ENCODE measurements at regions not wholly inside any gene's neighbourhood (a gene's known extent, or its start where the extent isn't known, plus 50 kb on each side); places are given as distances from the start of the nearest gene placed in this dataset.

DNA sequence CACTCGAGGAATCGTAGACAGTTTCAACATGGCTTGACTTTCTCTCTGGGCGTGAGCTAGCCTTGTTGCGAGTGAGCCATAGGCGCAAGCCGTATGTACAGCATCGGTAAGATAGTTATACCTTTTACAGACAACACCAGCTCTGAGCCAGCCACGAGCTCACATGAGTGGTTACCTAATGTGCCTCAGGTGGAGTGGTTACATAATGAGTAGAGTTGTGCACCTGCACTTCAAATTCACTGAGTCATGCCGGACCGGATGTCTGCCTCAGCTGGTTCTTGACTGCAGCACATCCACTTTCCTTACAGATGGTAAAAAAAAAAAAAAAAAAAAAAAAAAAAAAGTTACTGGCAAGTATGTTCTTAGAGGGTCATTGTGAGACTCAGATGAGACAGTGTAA is 360.4 kb upstream of the NR5A2 start:
- H3K9me3 ChIP-seq (replicated peaks; ENCODE audit: low read length) = no peaks in the 10 kb centered on the region
- H3K4me3 ChIP-seq (ENCODE audit: low read length) = no peak overlapping the region
- H3K9ac ChIP-seq (ENCODE audit: low read depth, low read length) = no peak overlapping the region
- H3K36me3 ChIP-seq (ENCODE audit: insufficient read depth, low read length) = no peaks in the 10 kb centered on the region
- H3K27me3 ChIP-seq (ENCODE audit: control insufficient read depth, insufficient read depth, low read length) = peaks cover 3% of the 10 kb centered on the region
- no peak overlapping the region for H3K4me2 ChIP-seq (ENCODE audit: low read length)
- H3K4me1 ChIP-seq (ENCODE audit: control insufficient read depth, insufficient read depth, low read length) = no peaks in the 10 kb centered on the region

DNA sequence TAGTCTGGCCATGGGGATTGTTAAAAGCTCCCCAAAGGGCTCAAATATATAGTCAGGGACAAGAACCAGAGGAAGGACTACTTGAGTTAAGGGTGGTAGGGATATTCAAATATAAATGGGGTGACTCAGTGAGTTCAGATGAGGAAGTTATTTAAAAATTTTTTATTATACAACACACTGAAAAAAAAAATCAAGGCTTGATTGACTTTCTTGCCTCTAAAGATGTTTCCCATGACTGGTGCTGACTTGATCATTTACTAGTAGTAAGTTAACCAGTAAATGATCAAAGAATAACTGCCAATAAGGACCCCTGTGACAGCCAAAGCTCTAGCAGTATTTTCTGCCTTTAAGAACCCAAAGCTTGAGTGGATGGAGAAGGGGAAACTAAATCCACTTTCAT is 357.6 kb upstream of the NR5A2 start:
- Histone ChIP-seq H3K9me3 (replicated peaks; ENCODE audit: low read length) (no peaks in the 10 kb centered on the region), H3K4me3 (ENCODE audit: low read length) (no peak overlapping the region), H3K36me3 (ENCODE audit: insufficient read depth, low read length) (no peaks in the 10 kb centered on the region), H3K9ac (ENCODE audit: low read depth, low read length) (no peak overlapping the region), H3K27me3 (ENCODE audit: control insufficient read depth, insufficient read depth, low read length) (peaks cover 3% of the 10 kb centered on the region), H3K4me2 (ENCODE audit: low read length) (no peak overlapping the region), H3K4me1 (ENCODE audit: control insufficient read depth, insufficient read depth, low read length) (no peaks in the 10 kb centered on the region)

DNA sequence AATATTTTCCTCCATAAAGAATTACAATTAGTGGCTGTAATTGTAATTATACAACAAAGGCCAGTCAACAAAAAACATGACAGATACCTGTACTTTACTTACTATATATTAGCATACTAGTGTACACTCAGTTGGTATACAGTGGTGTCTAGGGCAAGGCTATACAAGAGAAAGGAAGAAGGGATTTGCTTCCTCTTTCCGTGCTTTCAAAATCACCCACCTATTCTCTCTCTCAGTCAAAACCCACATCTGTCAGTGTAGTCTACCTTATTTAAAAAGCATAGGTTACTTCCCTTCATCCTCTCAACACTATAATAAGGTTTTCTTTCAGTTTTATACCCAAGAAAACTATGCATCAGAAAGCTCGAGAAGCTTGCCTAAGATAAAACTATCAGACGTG is 355.8 kb upstream of the NR5A2 start:
- H3K36me3 ChIP-seq (ENCODE audit: insufficient read depth, low read length) = no peaks in the 10 kb centered on the region
- no peaks in the 10 kb centered on the region for H3K4me1 ChIP-seq (ENCODE audit: control insufficient read depth, insufficient read depth, low read length)
- H3K9ac ChIP-seq (ENCODE audit: low read depth, low read length) = no peak overlapping the region
- H3K9me3 ChIP-seq (replicated peaks; ENCODE audit: low read length) = no peaks in the 10 kb centered on the region
- peaks cover 4% of the 10 kb centered on the region for H3K27me3 ChIP-seq (ENCODE audit: control insufficient read depth, insufficient read depth, low read length)
- no peak overlapping the region for H3K4me2 ChIP-seq (ENCODE audit: low read length)
- no peak overlapping the region for H3K4me3 ChIP-seq (ENCODE audit: low read length)

DNA sequence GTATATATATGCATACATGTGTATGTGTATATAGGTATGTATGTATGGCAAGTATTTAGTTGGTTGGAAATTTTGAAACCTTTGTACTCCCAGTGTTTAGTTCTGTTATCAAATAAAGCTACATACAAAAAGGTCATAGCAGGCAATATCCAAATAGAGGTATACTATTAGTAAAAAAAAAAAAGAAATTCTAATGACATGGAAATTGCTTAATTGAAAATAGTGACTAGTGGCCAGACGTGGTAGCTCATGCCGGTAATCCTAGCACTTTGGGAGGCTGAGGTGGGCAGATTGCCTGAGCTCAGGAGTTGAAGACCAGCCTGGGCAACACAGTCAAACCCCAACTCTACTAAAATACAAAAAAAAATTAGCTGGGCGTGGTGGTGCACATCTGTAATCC is 351.6 kb upstream of the NR5A2 start:
- no peak overlapping the region for H3K9ac ChIP-seq (ENCODE audit: low read depth, low read length)
- peaks cover 3% of the 10 kb centered on the region for H3K27me3 ChIP-seq (ENCODE audit: control insufficient read depth, insufficient read depth, low read length)
- no peak overlapping the region for H3K4me3 ChIP-seq (ENCODE audit: low read length)
- H3K36me3 ChIP-seq (ENCODE audit: insufficient read depth, low read length) = no peaks in the 10 kb centered on the region
- no peak overlapping the region for H3K4me2 ChIP-seq (ENCODE audit: low read length)
- H3K4me1 ChIP-seq (ENCODE audit: control insufficient read depth, insufficient read depth, low read length) = no peaks in the 10 kb centered on the region
- H3K9me3 ChIP-seq (replicated peaks; ENCODE audit: low read length) = no peaks in the 10 kb centered on the region

DNA sequence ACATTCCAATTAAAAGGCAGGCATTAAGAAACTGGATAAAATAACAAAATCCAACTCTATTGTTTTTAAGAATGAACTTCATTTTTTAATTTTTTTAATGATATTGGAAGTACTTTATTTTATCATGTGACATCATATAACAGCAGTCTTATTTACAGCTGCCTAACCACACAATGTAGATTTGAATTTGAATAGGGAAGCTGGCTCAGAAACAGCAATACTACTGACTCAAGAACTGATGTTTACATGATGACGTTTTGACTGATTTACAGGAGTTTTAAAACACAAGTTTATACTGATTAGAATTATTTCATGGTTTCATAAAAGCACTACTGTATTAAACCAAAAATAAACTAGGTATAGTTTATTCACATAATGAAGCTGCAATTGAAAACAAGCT is 348.7 kb upstream of the NR5A2 start:
- Histone ChIP-seq H3K9me3 (replicated peaks; ENCODE audit: low read length) (no peaks in the 10 kb centered on the region), H3K4me2 (ENCODE audit: low read length) (no peak overlapping the region), H3K36me3 (ENCODE audit: insufficient read depth, low read length) (no peaks in the 10 kb centered on the region), H3K4me1 (ENCODE audit: control insufficient read depth, insufficient read depth, low read length) (no peaks in the 10 kb centered on the region), H3K27me3 (ENCODE audit: control insufficient read depth, insufficient read depth, low read length) (peaks cover 3% of the 10 kb centered on the region), H3K4me3 (ENCODE audit: low read length) (no peak overlapping the region), H3K9ac (ENCODE audit: low read depth, low read length) (no peak overlapping the region)

DNA sequence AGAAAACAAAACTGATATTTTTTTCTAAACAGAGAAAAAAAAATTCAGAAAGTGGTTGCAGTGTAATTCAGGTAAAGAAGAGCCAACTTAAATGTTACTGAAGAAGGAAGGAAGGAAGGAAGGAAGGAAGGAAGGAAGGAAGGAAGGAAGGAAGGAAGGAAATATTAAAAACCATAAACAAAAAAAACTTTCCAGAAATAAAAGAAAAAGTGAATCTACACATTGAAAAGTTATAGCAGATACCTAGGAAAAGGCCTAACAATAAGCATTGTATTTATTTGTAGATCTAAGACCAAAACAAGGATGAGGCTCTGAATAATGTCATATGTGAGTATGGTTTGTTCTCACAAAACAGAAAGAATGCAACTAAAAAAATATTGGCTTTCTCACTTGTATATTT is 345.4 kb upstream of the NR5A2 start:
- peaks cover 12% of the 10 kb centered on the region for H3K4me1 ChIP-seq (ENCODE audit: control insufficient read depth, insufficient read depth, low read length)
- no peaks in the 10 kb centered on the region for H3K36me3 ChIP-seq (ENCODE audit: insufficient read depth, low read length)
- H3K9ac ChIP-seq (ENCODE audit: low read depth, low read length) = no peak overlapping the region
- H3K4me2 ChIP-seq (ENCODE audit: low read length) = no peak overlapping the region
- no peaks in the 10 kb centered on the region for H3K27me3 ChIP-seq (ENCODE audit: control insufficient read depth, insufficient read depth, low read length)
- no peak overlapping the region for H3K4me3 ChIP-seq (ENCODE audit: low read length)
- no peaks in the 10 kb centered on the region for H3K9me3 ChIP-seq (replicated peaks; ENCODE audit: low read length)

DNA sequence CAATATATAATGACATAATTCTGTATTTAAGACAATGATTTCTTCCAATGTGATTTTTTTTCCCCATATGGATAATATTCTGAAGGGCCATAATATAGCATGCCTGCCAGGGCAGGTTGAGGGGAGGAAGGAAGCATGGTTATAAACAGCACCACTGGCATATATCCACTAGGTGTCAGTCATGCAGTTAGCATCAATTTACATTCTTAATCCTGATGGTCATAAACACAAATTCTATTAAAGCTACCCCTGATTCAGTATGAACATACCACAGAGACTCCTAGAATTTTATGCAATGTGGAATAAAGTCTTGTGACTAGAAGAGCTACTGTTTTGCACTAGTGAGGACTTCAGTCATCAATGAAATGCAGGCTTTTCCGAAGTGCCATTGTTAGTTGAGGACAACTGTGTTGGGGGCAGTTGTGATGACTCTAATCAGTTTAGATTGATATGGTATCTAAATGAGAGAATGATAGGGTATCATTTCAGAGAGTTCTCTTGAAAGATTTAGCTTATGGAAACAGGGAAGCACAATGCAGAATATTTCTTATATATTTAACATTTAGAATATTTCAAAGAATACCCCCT is 342.7 kb upstream of the NR5A2 start:
- Histone ChIP-seq H3K36me3 (ENCODE audit: insufficient read depth, low read length) (no peaks in the 10 kb centered on the region), H3K4me1 (ENCODE audit: control insufficient read depth, insufficient read depth, low read length) (peaks cover 12% of the 10 kb centered on the region), H3K27me3 (ENCODE audit: control insufficient read depth, insufficient read depth, low read length) (no peaks in the 10 kb centered on the region), H3K4me3 (ENCODE audit: low read length) (no peak overlapping the region), H3K4me2 (ENCODE audit: low read length) (no peak overlapping the region), H3K9ac (ENCODE audit: low read depth, low read length) (no peak overlapping the region), H3K9me3 (replicated peaks; ENCODE audit: low read length) (no peaks in the 10 kb centered on the region)

DNA sequence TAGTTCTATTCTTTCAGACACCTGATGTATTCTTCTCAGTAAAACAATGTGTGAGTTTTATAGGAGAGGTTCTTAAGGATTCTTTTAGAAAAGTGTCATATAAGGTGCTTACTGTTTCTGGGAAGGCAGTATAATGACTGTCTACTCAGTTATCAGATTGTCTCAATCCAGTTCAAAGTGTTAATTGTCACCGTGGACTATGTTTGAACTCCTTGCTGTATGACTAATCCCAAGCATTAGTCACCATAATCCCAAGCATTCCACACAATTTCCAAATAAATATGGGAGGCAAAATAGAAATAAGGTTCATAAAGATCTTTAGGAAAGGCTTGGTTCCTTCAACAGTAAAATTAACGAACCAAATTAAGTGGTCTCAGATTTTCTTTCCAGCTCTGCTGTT is 342.1 kb upstream of the NR5A2 start:
- H3K4me3 ChIP-seq (ENCODE audit: low read length) = no peak overlapping the region
- no peaks in the 10 kb centered on the region for H3K27me3 ChIP-seq (ENCODE audit: control insufficient read depth, insufficient read depth, low read length)
- H3K36me3 ChIP-seq (ENCODE audit: insufficient read depth, low read length) = no peaks in the 10 kb centered on the region
- H3K9ac ChIP-seq (ENCODE audit: low read depth, low read length) = no peak overlapping the region
- no peak overlapping the region for H3K4me2 ChIP-seq (ENCODE audit: low read length)
- H3K4me1 ChIP-seq (ENCODE audit: control insufficient read depth, insufficient read depth, low read length) = peaks cover 12% of the 10 kb centered on the region
- H3K9me3 ChIP-seq (replicated peaks; ENCODE audit: low read length) = no peaks in the 10 kb centered on the region

DNA sequence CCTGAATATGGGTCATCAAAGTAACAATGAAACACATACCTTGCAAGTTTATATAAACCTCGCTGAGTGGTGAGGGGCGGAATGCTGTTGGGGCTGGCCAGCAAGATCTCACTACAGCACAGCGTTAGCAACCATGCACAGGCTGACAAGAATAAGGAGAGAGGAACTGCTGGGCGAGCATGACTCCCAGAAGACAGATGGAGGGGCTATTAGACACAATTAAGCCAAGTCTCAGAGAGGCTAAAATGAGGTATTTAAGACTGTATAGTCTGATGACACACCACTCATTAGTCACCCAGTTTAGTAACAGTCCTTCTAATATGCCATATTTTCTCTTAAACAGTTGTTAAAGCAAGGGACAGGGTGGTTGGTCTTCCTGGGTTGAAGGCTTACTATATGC is 340.2 kb upstream of the NR5A2 start:
- Histone ChIP-seq H3K4me3 (ENCODE audit: low read length) (no peak overlapping the region), H3K9ac (ENCODE audit: low read depth, low read length) (no peak overlapping the region), H3K27me3 (ENCODE audit: control insufficient read depth, insufficient read depth, low read length) (no peaks in the 10 kb centered on the region), H3K4me2 (ENCODE audit: low read length) (no peak overlapping the region), H3K9me3 (replicated peaks; ENCODE audit: low read length) (no peaks in the 10 kb centered on the region), H3K36me3 (ENCODE audit: insufficient read depth, low read length) (no peaks in the 10 kb centered on the region), H3K4me1 (ENCODE audit: control insufficient read depth, insufficient read depth, low read length) (peaks cover 23% of the 10 kb centered on the region)

DNA sequence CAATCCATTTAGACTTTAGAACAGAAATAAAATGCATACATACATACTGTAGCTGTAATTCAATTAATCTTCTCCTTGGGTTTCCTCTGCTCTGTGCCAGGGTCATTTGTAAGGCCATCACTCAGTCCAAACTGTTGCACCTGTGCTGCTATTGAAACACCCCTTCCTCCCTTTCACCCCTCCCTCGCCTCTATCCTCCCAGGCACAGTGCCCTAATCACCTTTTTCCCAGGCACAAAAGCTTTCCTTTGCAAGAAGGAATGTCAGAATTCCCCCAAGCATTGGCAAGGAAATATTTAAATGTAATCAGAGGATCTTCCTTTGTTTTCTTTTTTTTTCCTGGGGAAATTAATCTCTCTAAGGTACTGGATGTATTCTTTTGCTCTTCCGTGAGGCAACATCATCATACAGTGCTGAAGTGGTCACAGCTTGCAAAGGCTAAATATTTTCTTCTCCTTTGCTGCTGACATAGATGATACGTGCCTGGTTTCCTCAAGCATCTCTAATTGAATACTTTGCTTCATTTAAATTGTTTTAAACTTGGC is 339.3 kb upstream of the NR5A2 start:
- peaks cover 23% of the 10 kb centered on the region for H3K4me1 ChIP-seq (ENCODE audit: control insufficient read depth, insufficient read depth, low read length)
- no peaks in the 10 kb centered on the region for H3K36me3 ChIP-seq (ENCODE audit: insufficient read depth, low read length)
- no peak overlapping the region for H3K9ac ChIP-seq (ENCODE audit: low read depth, low read length)
- no peak overlapping the region for H3K4me2 ChIP-seq (ENCODE audit: low read length)
- H3K9me3 ChIP-seq (replicated peaks; ENCODE audit: low read length) = no peaks in the 10 kb centered on the region
- H3K27me3 ChIP-seq (ENCODE audit: control insufficient read depth, insufficient read depth, low read length) = no peaks in the 10 kb centered on the region
- H3K4me3 ChIP-seq (ENCODE audit: low read length) = no peak overlapping the region

DNA sequence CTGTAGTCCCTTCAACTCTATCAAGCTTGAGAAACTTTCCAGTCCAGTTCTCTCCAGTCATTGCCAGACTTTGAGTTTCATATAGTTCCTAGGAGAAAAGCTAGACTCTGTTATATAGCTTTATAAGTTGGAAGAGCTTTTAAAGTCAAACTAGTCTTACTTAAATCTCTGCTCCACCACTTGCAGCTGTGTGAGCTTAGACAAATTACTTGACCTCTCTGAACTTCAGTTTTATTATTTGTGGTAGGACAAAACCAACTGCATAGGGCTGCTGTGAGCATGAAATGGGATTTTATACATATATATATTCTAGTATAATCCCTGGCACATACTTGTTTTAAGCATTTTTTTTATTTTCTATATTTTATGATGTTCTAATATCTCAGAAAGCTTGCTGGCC is 338.7 kb upstream of the NR5A2 start:
- H3K9ac ChIP-seq (ENCODE audit: low read depth, low read length) = no peak overlapping the region
- no peaks in the 10 kb centered on the region for H3K36me3 ChIP-seq (ENCODE audit: insufficient read depth, low read length)
- H3K9me3 ChIP-seq (replicated peaks; ENCODE audit: low read length) = no peaks in the 10 kb centered on the region
- H3K27me3 ChIP-seq (ENCODE audit: control insufficient read depth, insufficient read depth, low read length) = no peaks in the 10 kb centered on the region
- H3K4me2 ChIP-seq (ENCODE audit: low read length) = no peak overlapping the region
- H3K4me1 ChIP-seq (ENCODE audit: control insufficient read depth, insufficient read depth, low read length) = peaks cover 23% of the 10 kb centered on the region
- no peak overlapping the region for H3K4me3 ChIP-seq (ENCODE audit: low read length)

DNA sequence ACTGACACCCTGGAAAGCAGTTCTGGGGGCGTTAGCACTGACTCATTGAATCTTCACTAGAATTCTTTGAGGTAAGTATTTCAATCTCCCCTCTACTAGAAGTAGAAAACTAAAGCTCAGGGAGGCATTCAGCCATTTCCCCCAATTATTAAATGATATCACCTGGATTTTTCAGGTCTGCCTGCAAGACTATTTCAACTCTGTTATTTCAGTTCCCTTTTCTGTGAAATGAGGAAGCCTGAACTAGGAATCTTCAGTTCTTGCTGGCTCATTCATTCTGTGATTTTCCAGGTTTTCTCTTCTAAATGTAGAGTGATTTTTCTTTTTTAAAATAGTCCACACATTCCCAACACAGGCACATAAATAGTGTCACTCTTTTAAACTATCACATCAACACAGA is 337.0 kb upstream of the NR5A2 start:
- no peak overlapping the region for H3K4me3 ChIP-seq (ENCODE audit: low read length)
- no peaks in the 10 kb centered on the region for H3K27me3 ChIP-seq (ENCODE audit: control insufficient read depth, insufficient read depth, low read length)
- no peak overlapping the region for H3K4me2 ChIP-seq (ENCODE audit: low read length)
- H3K9me3 ChIP-seq (replicated peaks; ENCODE audit: low read length) = no peaks in the 10 kb centered on the region
- peaks cover 16% of the 10 kb centered on the region for H3K4me1 ChIP-seq (ENCODE audit: control insufficient read depth, insufficient read depth, low read length)
- no peaks in the 10 kb centered on the region for H3K36me3 ChIP-seq (ENCODE audit: insufficient read depth, low read length)
- H3K9ac ChIP-seq (ENCODE audit: low read depth, low read length) = no peak overlapping the region

Measured in skeletal muscle satellite cell (primary cell).